SK-N-MC (cell line): ENCODE measurements at regions not wholly inside any gene's neighbourhood (a gene's known extent, or its start where the extent isn't known, plus 50 kb on each side); places are given as distances from the start of the nearest gene placed in this dataset.
"Not testable (repeated sequence)": the region's sequence is repeated elsewhere in the genome, so short reads cannot be mapped to it uniquely, and the experiment has no call there.

ENCODE experiments used
- EZH2 ChIP-seq: fragments of 200-600 bp; sonication (generic); IDR thresholded peaks from one replicate; pipeline ENCODE4 v1.6.1; 2017; ENCODE audit warnings: antibody characterized with exemption
- FOXP2 ChIP-seq: optimal IDR thresholded peaks from 2 replicates; pipeline ENCODE3; 2011; ENCODE audit warnings: mild to moderate bottlenecking, moderate library complexity; ENCODE audit not compliant: insufficient read depth; ENCODE audit errors: extremely low read length, control extremely low read depth
- POLR2AphosphoS5 ChIP-seq: IDR thresholded peaks from 2 replicates; pipeline ENCODE4 v1.6.1; 2012; ENCODE audit warnings: mild to moderate bottlenecking, low read depth, low read length, borderline replicate concordance

GRCh38 chr2:154582694-154583093, 115.8 kb upstream of the KCNJ3 start:
- TF ChIP-seq FOXP2, EZH2, POLR2AphosphoS5: not testable (repeated sequence)
